GM12865 (cell line): ENCODE measurements at regions not wholly inside any gene's neighbourhood (a gene's known extent, or its start where the extent isn't known, plus 50 kb on each side); places are given as distances from the start of the nearest gene placed in this dataset.
A peak's percentile ranks its signal among the peaks of the same experiment; 100 is the strongest.
"Not testable (repeated sequence)": the region's sequence is repeated elsewhere in the genome, so short reads cannot be mapped to it uniquely, and the experiment has no call there.

Experiments
- DNase-seq: peaks from one replicate; pipeline ENCODE4 v3.0.0; 2010; ENCODE audit warnings: low read depth
- H3K4me3 ChIP-seq: 2 replicates; pipeline ENCODE4 v1.5.1; 2011; ENCODE audit warnings: mild to moderate bottlenecking, low read depth, low read length, control low read depth
- CTCF ChIP-seq: IDR thresholded peaks from 2 replicates; pipeline ENCODE4 v1.5.1; 2011; ENCODE audit warnings: low read length, control low read depth, low read depth, inconsistent platforms; ENCODE audit not compliant: insufficient read depth; ENCODE audit errors: missing control alignments

GRCh38 chr2:37571587-37572136 lies 99.8 kb downstream of the CDC42EP3 start:
- TF ChIP-seq CTCF = no peak
- peak overlapping the region; percentile 32 for H3K4me3 ChIP-seq
- DNase-seq = peak; percentile 66

GRCh38 chr2:37573451-37574388 lies 97.7 kb downstream of the CDC42EP3 start:
- DNase-seq = peak; percentile 81
- TF ChIP-seq CTCF = no peak
- H3K4me3 ChIP-seq = no peak overlapping the region

GRCh38 chr2:37575780-37576179 lies 95.7 kb downstream of the CDC42EP3 start:
- DNase-seq = no peak
- no peak overlapping the region for H3K4me3 ChIP-seq
- TF ChIP-seq CTCF = no peak

- DNase-seq, H3K4me3 ChIP-seq: not testable (repeated sequence)
Measured at GRCh38 chr2:37576194-37576593, 95.2 kb downstream of the CDC42EP3 start.

- TF ChIP-seq CTCF = no peak
Measured at GRCh38 chr2:37576831-37577230, 94.6 kb downstream of the CDC42EP3 start.

GRCh38 chr2:37579192-37579713 lies 92.2 kb downstream of the CDC42EP3 start:
- no peak for TF ChIP-seq CTCF
- no peak overlapping the region for H3K4me3 ChIP-seq
- DNase-seq = no peak

More at GRCh38 chr2:37576831-37577230, 94.6 kb downstream of the CDC42EP3 start:
- H3K4me3 ChIP-seq = no peak overlapping the region
- DNase-seq = no peak

GRCh38 chr2:37579949-37580348 lies 91.5 kb downstream of the CDC42EP3 start:
- not testable (repeated sequence) for H3K4me3 ChIP-seq, DNase-seq
